GM19240 (cell line): ENCODE measurements at regions not wholly inside any gene's neighbourhood (a gene's known extent, or its start where the extent isn't known, plus 50 kb on each side); places are given as distances from the start of the nearest gene placed in this dataset.
"Not testable (repeated sequence)": the region's sequence is repeated elsewhere in the genome, so short reads cannot be mapped to it uniquely, and the experiment has no call there.

ENCODE experiments used
- DNase-seq: peaks from one replicate; pipeline ENCODE4 v3.0.0; 2011; ENCODE audit warnings: low spot score; ENCODE audit not compliant: insufficient read length

- no peak for DNase-seq
Measured at GRCh38 chr1:221025501-221025900, 146.3 kb downstream of the HLX start.

GRCh38 chr1:221025956-221026355, 146.7 kb downstream of the HLX start:
- DNase-seq, result no peak

- no peak for DNase-seq
Measured at GRCh38 chr1:221029981-221030649, 150.9 kb downstream of the HLX start.

- DNase-seq, result no peak
Measured at GRCh38 chr1:221030990-221031389, 151.7 kb downstream of the HLX start.

GRCh38 chr1:221031458-221032203, 152.4 kb downstream of the HLX start:
- no peak for DNase-seq

GRCh38 chr1:221032204-221032585, 153.0 kb downstream of the HLX start:
- no peak for DNase-seq

GRCh38 chr1:221032637-221033280, 153.5 kb downstream of the HLX start:
- no peak for DNase-seq

GRCh38 chr1:221035662-221036153, 156.5 kb downstream of the HLX start:
- DNase-seq, result no peak

GRCh38 chr1:221039616-221040015, 160.4 kb downstream of the HLX start:
- no peak for DNase-seq

- DNase-seq, result no peak
Measured at GRCh38 chr1:221040101-221040500, 160.9 kb downstream of the HLX start.

- no peak for DNase-seq
Measured at GRCh38 chr1:221040691-221041285, 161.5 kb downstream of the HLX start.

GRCh38 chr1:221044538-221044937, 165.3 kb downstream of the HLX start:
- no peak for DNase-seq

GRCh38 chr1:221045151-221045550, 165.9 kb downstream of the HLX start:
- no peak for DNase-seq

GRCh38 chr1:221045842-221046831, 166.9 kb downstream of the HLX start:
- DNase-seq, result peak; percentile 31

GRCh38 chr1:221051391-221051790, 172.1 kb downstream of the HLX start:
- DNase-seq, result not testable (repeated sequence)

- DNase-seq, result no peak
Measured at GRCh38 chr1:221053889-221054288, 174.6 kb downstream of the HLX start.

- DNase-seq, result no peak
Measured at GRCh38 chr1:221059506-221059905, 180.3 kb downstream of the HLX start.

- no peak for DNase-seq
Measured at GRCh38 chr1:221063651-221064050, 184.4 kb downstream of the HLX start.

GRCh38 chr1:221066351-221067001, 187.2 kb downstream of the HLX start:
- DNase-seq, result no peak

GRCh38 chr1:221067721-221068120, 188.5 kb downstream of the HLX start:
- no peak for DNase-seq
